GM18505 (cell line): ENCODE measurements at regions not wholly inside any gene's neighbourhood (a gene's known extent, or its start where the extent isn't known, plus 50 kb on each side); places are given as distances from the start of the nearest gene placed in this dataset.

Source experiments
- ATAC-seq: cut with Tn5 transposase; IDR thresholded peaks from one replicate; pipeline ENCODE4 v1.9.1; 2021; ENCODE audit not compliant: unreplicated experiment
- POLR2A ChIP-seq: IDR thresholded peaks from 4 replicates; pipeline ENCODE4 v1.6.1; 2011; ENCODE audit warnings: borderline replicate concordance; ENCODE audit not compliant: insufficient read depth, insufficient read length; ENCODE audit errors: extremely low read depth

GRCh38 chr9:109889456-109889855 lies 109.5 kb downstream of the PALM2AKAP2 start:
- no peak for ATAC-seq
- no peak for TF ChIP-seq POLR2A

- no peak for ATAC-seq
- TF ChIP-seq POLR2A: no peak
Measured at GRCh38 chr9:109893241-109893640, 113.2 kb downstream of the PALM2AKAP2 start.

GRCh38 chr9:109894473-109894872 lies 114.5 kb downstream of the PALM2AKAP2 start:
- no peak for ATAC-seq
- no peak for TF ChIP-seq POLR2A

- no peak for TF ChIP-seq POLR2A
- ATAC-seq: peak; percentile 77
Measured at GRCh38 chr9:109894921-109895758, 115.1 kb downstream of the PALM2AKAP2 start.

- no peak for TF ChIP-seq POLR2A
- no peak for ATAC-seq
Measured at GRCh38 chr9:109901201-109901600, 121.2 kb downstream of the PALM2AKAP2 start.

- ATAC-seq: no peak
- TF ChIP-seq POLR2A: no peak
Measured at GRCh38 chr9:109903515-109904138, 123.6 kb downstream of the PALM2AKAP2 start.

- ATAC-seq: no peak
- no peak for TF ChIP-seq POLR2A
Measured at GRCh38 chr9:109904666-109905065, 124.7 kb downstream of the PALM2AKAP2 start.

GRCh38 chr9:109905472-109905871 lies 125.5 kb downstream of the PALM2AKAP2 start:
- ATAC-seq: no peak
- no peak for TF ChIP-seq POLR2A

- ATAC-seq: peak; percentile 12
Measured at GRCh38 chr9:109906766-109907382, 126.9 kb downstream of the PALM2AKAP2 start.

GRCh38 chr9:109907400-109907799 lies 127.4 kb downstream of the PALM2AKAP2 start:
- TF ChIP-seq POLR2A: no peak
- peak; percentile 79 for ATAC-seq

More at GRCh38 chr9:109906766-109907382, 126.9 kb downstream of the PALM2AKAP2 start:
- TF ChIP-seq POLR2A: no peak

GRCh38 chr9:109907810-109908458 lies 127.9 kb downstream of the PALM2AKAP2 start:
- no peak for TF ChIP-seq POLR2A
- ATAC-seq: peak; percentile 4

GRCh38 chr9:109908459-109909390 lies 128.7 kb downstream of the PALM2AKAP2 start:
- no peak for TF ChIP-seq POLR2A
- ATAC-seq: no peak
